HepG2 (cell line): ENCODE measurements at regions not wholly inside any gene's neighbourhood (a gene's known extent, or its start where the extent isn't known, plus 50 kb on each side); places are given as distances from the start of the nearest gene placed in this dataset.
A peak's percentile ranks its signal among the peaks of the same experiment; 100 is the strongest.

Experiments
- TRIM24 ChIP-seq: sonication (generic); formaldehyde crosslinking; IDR thresholded peaks from 2 replicates; pipeline ENCODE4 v1.8.0; 2022; ENCODE audit warnings: mild to moderate bottlenecking, missing genetic modification reagents
- ZNF318 ChIP-seq: sonication (generic); formaldehyde crosslinking; IDR thresholded peaks from 2 replicates; pipeline ENCODE4 v1.4.0; 2020; ENCODE audit warnings: mild to moderate bottlenecking, missing genetic modification reagents
- ZNF430 ChIP-seq: sonication (generic); formaldehyde crosslinking; IDR thresholded peaks from 2 replicates; pipeline ENCODE4 v1.9.0; 2021; ENCODE audit warnings: mild to moderate bottlenecking, missing genetic modification reagents
- ZNF784 ChIP-seq: sonication (generic); formaldehyde crosslinking; IDR thresholded peaks from 2 replicates; pipeline ENCODE4 v1.5.1; 2020; ENCODE audit warnings: missing genetic modification reagents, mild to moderate bottlenecking, borderline replicate concordance
- TF ChIP-seq, protein P1 (sequence below): sonication (generic); formaldehyde crosslinking; IDR thresholded peaks from 2 replicates; pipeline ENCODE4 v1.4.0; 2020; ENCODE audit warnings: missing genetic modification reagents
- TF ChIP-seq, protein P2 (sequence below): sonication (generic); formaldehyde crosslinking; IDR thresholded peaks from 2 replicates; pipeline ENCODE4 v1.4.0; 2020; ENCODE audit warnings: missing genetic modification reagents

DNA sequence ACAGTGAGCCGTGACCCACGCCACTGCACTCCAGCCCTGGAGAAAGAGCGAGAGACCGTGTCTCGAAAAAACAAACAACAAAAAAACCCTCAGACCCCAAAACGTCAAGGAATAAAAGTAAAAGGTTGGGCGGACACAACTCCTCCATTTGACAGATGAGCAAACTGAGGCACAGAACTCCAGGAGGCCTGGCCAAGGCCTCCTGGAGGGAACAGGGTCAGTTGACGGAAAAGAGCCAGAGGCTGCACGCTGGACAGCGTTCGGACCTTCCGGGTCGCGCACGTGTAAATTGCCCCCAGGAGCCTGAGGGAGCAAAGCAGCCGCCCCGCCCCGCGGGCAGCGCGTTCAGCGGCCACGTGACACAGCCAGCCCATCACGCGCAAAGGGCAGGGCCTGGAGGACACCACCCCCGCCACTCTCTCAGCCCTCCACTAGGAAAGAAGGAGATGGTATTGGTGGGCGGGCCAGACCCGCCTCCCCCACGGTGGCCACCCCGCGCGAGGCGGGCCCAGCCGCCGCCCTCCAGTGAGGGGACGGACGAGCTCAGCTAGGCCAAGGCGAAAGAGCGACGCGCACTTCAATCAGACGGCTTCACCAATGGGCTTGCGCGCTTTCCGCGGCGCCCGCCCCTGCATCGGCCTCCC, 81.5 kb downstream of the PTPDC1 start (continued):
- TF ChIP-seq, protein P1, sequence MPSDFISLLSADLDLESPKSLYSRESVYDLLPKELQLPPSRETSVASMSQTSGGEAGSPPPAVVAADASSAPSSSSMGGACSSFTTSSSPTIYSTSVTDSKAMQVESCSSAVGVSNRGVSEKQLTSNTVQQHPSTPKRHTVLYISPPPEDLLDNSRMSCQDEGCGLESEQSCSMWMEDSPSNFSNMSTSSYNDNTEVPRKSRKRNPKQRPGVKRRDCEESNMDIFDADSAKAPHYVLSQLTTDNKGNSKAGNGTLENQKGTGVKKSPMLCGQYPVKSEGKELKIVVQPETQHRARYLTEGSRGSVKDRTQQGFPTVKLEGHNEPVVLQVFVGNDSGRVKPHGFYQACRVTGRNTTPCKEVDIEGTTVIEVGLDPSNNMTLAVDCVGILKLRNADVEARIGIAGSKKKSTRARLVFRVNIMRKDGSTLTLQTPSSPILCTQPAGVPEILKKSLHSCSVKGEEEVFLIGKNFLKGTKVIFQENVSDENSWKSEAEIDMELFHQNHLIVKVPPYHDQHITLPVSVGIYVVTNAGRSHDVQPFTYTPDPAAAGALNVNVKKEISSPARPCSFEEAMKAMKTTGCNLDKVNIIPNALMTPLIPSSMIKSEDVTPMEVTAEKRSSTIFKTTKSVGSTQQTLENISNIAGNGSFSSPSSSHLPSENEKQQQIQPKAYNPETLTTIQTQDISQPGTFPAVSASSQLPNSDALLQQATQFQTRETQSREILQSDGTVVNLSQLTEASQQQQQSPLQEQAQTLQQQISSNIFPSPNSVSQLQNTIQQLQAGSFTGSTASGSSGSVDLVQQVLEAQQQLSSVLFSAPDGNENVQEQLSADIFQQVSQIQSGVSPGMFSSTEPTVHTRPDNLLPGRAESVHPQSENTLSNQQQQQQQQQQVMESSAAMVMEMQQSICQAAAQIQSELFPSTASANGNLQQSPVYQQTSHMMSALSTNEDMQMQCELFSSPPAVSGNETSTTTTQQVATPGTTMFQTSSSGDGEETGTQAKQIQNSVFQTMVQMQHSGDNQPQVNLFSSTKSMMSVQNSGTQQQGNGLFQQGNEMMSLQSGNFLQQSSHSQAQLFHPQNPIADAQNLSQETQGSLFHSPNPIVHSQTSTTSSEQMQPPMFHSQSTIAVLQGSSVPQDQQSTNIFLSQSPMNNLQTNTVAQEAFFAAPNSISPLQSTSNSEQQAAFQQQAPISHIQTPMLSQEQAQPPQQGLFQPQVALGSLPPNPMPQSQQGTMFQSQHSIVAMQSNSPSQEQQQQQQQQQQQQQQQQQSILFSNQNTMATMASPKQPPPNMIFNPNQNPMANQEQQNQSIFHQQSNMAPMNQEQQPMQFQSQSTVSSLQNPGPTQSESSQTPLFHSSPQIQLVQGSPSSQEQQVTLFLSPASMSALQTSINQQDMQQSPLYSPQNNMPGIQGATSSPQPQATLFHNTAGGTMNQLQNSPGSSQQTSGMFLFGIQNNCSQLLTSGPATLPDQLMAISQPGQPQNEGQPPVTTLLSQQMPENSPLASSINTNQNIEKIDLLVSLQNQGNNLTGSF (CRISPR knock-in tag) = peak; percentile 74
- TF ChIP-seq, protein P2, sequence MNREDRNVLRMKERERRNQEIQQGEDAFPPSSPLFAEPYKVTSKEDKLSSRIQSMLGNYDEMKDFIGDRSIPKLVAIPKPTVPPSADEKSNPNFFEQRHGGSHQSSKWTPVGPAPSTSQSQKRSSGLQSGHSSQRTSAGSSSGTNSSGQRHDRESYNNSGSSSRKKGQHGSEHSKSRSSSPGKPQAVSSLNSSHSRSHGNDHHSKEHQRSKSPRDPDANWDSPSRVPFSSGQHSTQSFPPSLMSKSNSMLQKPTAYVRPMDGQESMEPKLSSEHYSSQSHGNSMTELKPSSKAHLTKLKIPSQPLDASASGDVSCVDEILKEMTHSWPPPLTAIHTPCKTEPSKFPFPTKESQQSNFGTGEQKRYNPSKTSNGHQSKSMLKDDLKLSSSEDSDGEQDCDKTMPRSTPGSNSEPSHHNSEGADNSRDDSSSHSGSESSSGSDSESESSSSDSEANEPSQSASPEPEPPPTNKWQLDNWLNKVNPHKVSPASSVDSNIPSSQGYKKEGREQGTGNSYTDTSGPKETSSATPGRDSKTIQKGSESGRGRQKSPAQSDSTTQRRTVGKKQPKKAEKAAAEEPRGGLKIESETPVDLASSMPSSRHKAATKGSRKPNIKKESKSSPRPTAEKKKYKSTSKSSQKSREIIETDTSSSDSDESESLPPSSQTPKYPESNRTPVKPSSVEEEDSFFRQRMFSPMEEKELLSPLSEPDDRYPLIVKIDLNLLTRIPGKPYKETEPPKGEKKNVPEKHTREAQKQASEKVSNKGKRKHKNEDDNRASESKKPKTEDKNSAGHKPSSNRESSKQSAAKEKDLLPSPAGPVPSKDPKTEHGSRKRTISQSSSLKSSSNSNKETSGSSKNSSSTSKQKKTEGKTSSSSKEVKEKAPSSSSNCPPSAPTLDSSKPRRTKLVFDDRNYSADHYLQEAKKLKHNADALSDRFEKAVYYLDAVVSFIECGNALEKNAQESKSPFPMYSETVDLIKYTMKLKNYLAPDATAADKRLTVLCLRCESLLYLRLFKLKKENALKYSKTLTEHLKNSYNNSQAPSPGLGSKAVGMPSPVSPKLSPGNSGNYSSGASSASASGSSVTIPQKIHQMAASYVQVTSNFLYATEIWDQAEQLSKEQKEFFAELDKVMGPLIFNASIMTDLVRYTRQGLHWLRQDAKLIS = no peak
- TF ChIP-seq ZNF784 (CRISPR knock-in tag) (no peak), ZNF430 (peak; percentile 85), TRIM24 (CRISPR knock-in tag) (no peak), ZNF318 (CRISPR knock-in tag) (peak; percentile 33; the same call in 1 of the 2 replicates)
